ENCODE measurements at regions not wholly inside any gene's neighbourhood (a gene's known extent, or its start where the extent isn't known, plus 50 kb on each side); places are given as distances from the start of the nearest gene placed in this dataset.
"Not testable (repeated sequence)": the region's sequence is repeated elsewhere in the genome, so short reads cannot be mapped to it uniquely, and the experiment has no call there.

GRCh38 chr1:234896477-234897389 is 231.9 kb downstream of the TOMM20 start:
- no peak for TF ChIP-seq POLR2A (IDR thresholded peaks at IDR 0.05; ENCODE audit: low read depth, low read length)
- no peak for TF ChIP-seq TAF1 (IDR thresholded peaks at IDR 0.05; ENCODE audit: borderline replicate concordance, low read depth, low read length)
- no peak for TF ChIP-seq POLR2AphosphoS5 (IDR thresholded peaks at IDR 0.05; ENCODE audit: low read depth, low read length)
- FAIRE-seq (no peak), DNase-seq (ENCODE audit: insufficient read length) (no peak)

GRCh38 chr1:234893725-234894630 is 234.7 kb downstream of the TOMM20 start:
- DNase-seq (ENCODE audit: insufficient read length) (no peak), FAIRE-seq (peak; percentile 27)
- no peak for TF ChIP-seq POLR2A (IDR thresholded peaks at IDR 0.05; ENCODE audit: low read depth, low read length)
- TF ChIP-seq POLR2AphosphoS5 (IDR thresholded peaks at IDR 0.05; ENCODE audit: low read depth, low read length): no peak
- TF ChIP-seq TAF1 (IDR thresholded peaks at IDR 0.05; ENCODE audit: borderline replicate concordance, low read depth, low read length): no peak

- no peak for DNase-seq (ENCODE audit: insufficient read length)
- FAIRE-seq: no peak
- no peak for TF ChIP-seq POLR2AphosphoS5 (IDR thresholded peaks at IDR 0.05; ENCODE audit: low read depth, low read length)
Observed at GRCh38 chr1:234893359-234893724, 235.3 kb downstream of the TOMM20 start.

- FAIRE-seq: no peak
- no peak for DNase-seq (ENCODE audit: insufficient read length)
- TF ChIP-seq TAF1 (IDR thresholded peaks at IDR 0.05; ENCODE audit: borderline replicate concordance, low read depth, low read length): no peak
- TF ChIP-seq POLR2AphosphoS5 (IDR thresholded peaks at IDR 0.05; ENCODE audit: low read depth, low read length): no peak
- TF ChIP-seq POLR2A (IDR thresholded peaks at IDR 0.05; ENCODE audit: low read depth, low read length): no peak
Observed at GRCh38 chr1:234892642-234893041, 236.0 kb downstream of the TOMM20 start.

GRCh38 chr1:234891427-234891826 is 237.2 kb downstream of the TOMM20 start:
- DNase-seq (ENCODE audit: insufficient read length) (no peak), FAIRE-seq (no peak)
- TF ChIP-seq TAF1 (IDR thresholded peaks at IDR 0.05; ENCODE audit: borderline replicate concordance, low read depth, low read length) (no peak), POLR2A (IDR thresholded peaks at IDR 0.05; ENCODE audit: low read depth, low read length) (no peak), POLR2AphosphoS5 (IDR thresholded peaks at IDR 0.05; ENCODE audit: low read depth, low read length) (no peak)

- DNase-seq (ENCODE audit: insufficient read length): no peak
- TF ChIP-seq TAF1 (IDR thresholded peaks at IDR 0.05; ENCODE audit: borderline replicate concordance, low read depth, low read length): no peak
- TF ChIP-seq POLR2AphosphoS5 (IDR thresholded peaks at IDR 0.05; ENCODE audit: low read depth, low read length): no peak
- no peak for TF ChIP-seq POLR2A (IDR thresholded peaks at IDR 0.05; ENCODE audit: low read depth, low read length)
- no peak for FAIRE-seq
Observed at GRCh38 chr1:234889643-234890042, 239.0 kb downstream of the TOMM20 start.

GRCh38 chr1:234888247-234888646 is 240.4 kb downstream of the TOMM20 start:
- DNase-seq (ENCODE audit: insufficient read length); FAIRE-seq: not testable (repeated sequence)

GRCh38 chr1:234887016-234887900 is 241.4 kb downstream of the TOMM20 start:
- DNase-seq (ENCODE audit: insufficient read length) (no peak), FAIRE-seq (no peak)
- TF ChIP-seq TAF1 (IDR thresholded peaks at IDR 0.05; ENCODE audit: borderline replicate concordance, low read depth, low read length) (no peak), POLR2AphosphoS5 (IDR thresholded peaks at IDR 0.05; ENCODE audit: low read depth, low read length) (no peak), POLR2A (IDR thresholded peaks at IDR 0.05; ENCODE audit: low read depth, low read length) (no peak)

GRCh38 chr1:234886081-234886984 is 242.3 kb downstream of the TOMM20 start:
- DNase-seq (ENCODE audit: insufficient read length) (no peak), FAIRE-seq (no peak)
- TF ChIP-seq POLR2AphosphoS5 (IDR thresholded peaks at IDR 0.05; ENCODE audit: low read depth, low read length) (no peak), TAF1 (IDR thresholded peaks at IDR 0.05; ENCODE audit: borderline replicate concordance, low read depth, low read length) (no peak), POLR2A (IDR thresholded peaks at IDR 0.05; ENCODE audit: low read depth, low read length) (no peak)

GRCh38 chr1:234885601-234886000 is 243.0 kb downstream of the TOMM20 start:
- FAIRE-seq: no peak
- TF ChIP-seq POLR2AphosphoS5 (IDR thresholded peaks at IDR 0.05; ENCODE audit: low read depth, low read length) (no peak), POLR2A (IDR thresholded peaks at IDR 0.05; ENCODE audit: low read depth, low read length) (no peak), TAF1 (IDR thresholded peaks at IDR 0.05; ENCODE audit: borderline replicate concordance, low read depth, low read length) (no peak)

More at GRCh38 chr1:234885601-234886000, 243.0 kb downstream of the TOMM20 start:
- DNase-seq (ENCODE audit: insufficient read length): no peak
